HCT116 (cell line): ENCODE measurements at regions not wholly inside any gene's neighbourhood (a gene's known extent, or its start where the extent isn't known, plus 50 kb on each side); places are given as distances from the start of the nearest gene placed in this dataset.

ENCODE experiments used
- ATAC-seq: fragments of 200-7000 bp; cut with Tn5 transposase; 2 replicates; pipeline ENCODE4 v1.9.1; 2020; ENCODE audit warnings: mild to moderate bottlenecking, moderate library complexity
- BruUV-seq: library from RNA; stranded (reverse); fragments of 400-500 nt; replicated peaks from 2 replicates; lab custom pipeline; 2021; lab: Mats Ljungman, UMichigan
- CTCF ChIA-PET: fragments of 300-600 bp; sonication (Branson Sonifier 250); formaldehyde crosslinking; loops from one replicate; lab custom pipeline; 2021; ENCODE audit warnings: antibody characterized with exemption; lab: Charles Lee
- POLR2A ChIA-PET: fragments of 300-600, 350-600 bp; sonication (Branson Sonifier 250); formaldehyde crosslinking; loops from one replicate; lab custom pipeline; 2021; ENCODE audit warnings: antibody characterized with exemption; lab: Charles Lee
- RAD21 ChIA-PET, 2 experiments: fragments of 300-600 bp; sonication (Branson Sonifier 250); formaldehyde crosslinking; loops; one replicate each; lab custom pipeline; 2023; ENCODE audit warnings: low total read pairs in 2 of 2; ENCODE audit not compliant: uncharacterized antibody in 2 of 2, unreplicated experiment in 2 of 2, low non-redundant PET in 1 of 2; lab: Charles Lee
- DNase-seq: peaks from one replicate; pipeline ENCODE4 v3.0.0-alpha.2; 2010; ENCODE audit warnings: low read depth, low spot score
- H2AFZ ChIP-seq: fragments of 200-600 bp; shearing (Covaris generic), sonication (generic); 2 replicates; pipeline ENCODE4 v1.6.1; 2017; ENCODE audit warnings: low read depth, mixed run types, mixed read lengths, antibody characterized with exemption, low read length; ENCODE audit not compliant: poor library complexity, severe bottlenecking
- H3K27ac ChIP-seq: 2 replicates; pipeline ENCODE4 v1.5.1; 2012; ENCODE audit warnings: low read depth, low read length
- H3K27me3 ChIP-seq: fragments of 200-600 bp; sonication (generic); 2 replicates; pipeline ENCODE4 v1.6.1; 2016; ENCODE audit warnings: mixed run types, low read length, mixed read lengths; ENCODE audit not compliant: insufficient read depth
- H3K36me3 ChIP-seq, 2 experiments: fragments of 200-500 bp in 1 of 2; fragments of 200-600 bp in 1 of 2; sonication (Bioruptor generic) in 1 of 2; sonication (generic) in 1 of 2; 2 replicates each; pipeline versions ENCODE4 v1.5.1 to v1.6.1; 2014 to 2016; ENCODE audit warnings: low read length in 2 of 2, inconsistent platforms in 1 of 2, mixed read lengths in 1 of 2, mixed run types in 1 of 2; ENCODE audit not compliant: insufficient read depth in 2 of 2, control insufficient read depth in 1 of 2
- H3K4me1 ChIP-seq, 2 experiments: fragments of 200-600 bp in 1 of 2; sonication (generic) in 1 of 2; 2 replicates each; pipeline versions ENCODE4 v1.5.1 to v1.6.1; 2012 to 2017; ENCODE audit warnings: low read length in 2 of 2, inconsistent platforms in 1 of 2, mild to moderate bottlenecking in 1 of 2, mixed read lengths in 1 of 2, mixed run types in 1 of 2, moderate library complexity in 1 of 2; ENCODE audit not compliant: insufficient read depth in 2 of 2, control insufficient read depth in 1 of 2
- H3K4me2 ChIP-seq: fragments of 200-600 bp; sonication (generic); 2 replicates; pipeline ENCODE4 v1.6.1; 2017; ENCODE audit warnings: mixed run types, low read length, mixed read lengths
- H3K4me3 ChIP-seq, 2 experiments: fragments of 200-600 bp in 1 of 2; sonication (generic) in 1 of 2; replicated peaks in 1 of 2; 2 replicates each; pipeline ENCODE4 v1.5.1; 2011 to 2016; ENCODE audit warnings: low read length in 2 of 2, control low read depth in 1 of 2, low read depth in 1 of 2, mild to moderate bottlenecking in 1 of 2, mixed read lengths in 1 of 2, mixed run types in 1 of 2
- H3K79me2 ChIP-seq: fragments of 200-600 bp; sonication (generic); 2 replicates; pipeline ENCODE4 v1.6.1; 2017; ENCODE audit warnings: mild to moderate bottlenecking, mixed run types, low read length, moderate library complexity, mixed read lengths; ENCODE audit not compliant: insufficient read depth
- H3K9ac ChIP-seq: fragments of 200-600 bp; sonication (generic); 2 replicates; pipeline ENCODE4 v1.6.1; 2016; ENCODE audit warnings: low read length, mixed read lengths
- H3K9me2 ChIP-seq: fragments of 200-600 bp; sonication (generic), shearing (Covaris generic); 2 replicates; pipeline ENCODE4 v1.6.1; 2017; ENCODE audit warnings: mixed run types, mild to moderate bottlenecking, moderate library complexity; ENCODE audit not compliant: insufficient read depth
- H3K9me3 ChIP-seq, 2 experiments: fragments of 200-500 bp in 1 of 2; fragments of 200-600 bp in 1 of 2; sonication (Bioruptor generic) in 1 of 2; sonication (generic) in 1 of 2; 2 replicates each; pipeline ENCODE4 v1.6.1; 2014 to 2017; ENCODE audit warnings: low read length in 2 of 2, mixed read lengths in 2 of 2, inconsistent platforms in 1 of 2, low read depth in 1 of 2, mild to moderate bottlenecking in 1 of 2, mixed run types in 1 of 2, moderate library complexity in 1 of 2; ENCODE audit not compliant: control insufficient read depth in 1 of 2, insufficient read depth in 1 of 2
- H4K20me1 ChIP-seq: fragments of 200-600 bp; sonication (generic), shearing (Covaris generic); 2 replicates; pipeline ENCODE4 v1.6.1; 2017; ENCODE audit warnings: mixed run types, mild to moderate bottlenecking, moderate library complexity; ENCODE audit not compliant: insufficient read depth
- CEBPB ChIP-seq: IDR thresholded peaks from 2 replicates; pipeline ENCODE4 v1.6.1; 2012; ENCODE audit warnings: low read depth
- EZH2 ChIP-seq: fragments of 200-600 bp; sonication (generic); IDR thresholded peaks from 2 replicates; pipeline ENCODE4 v1.6.1; 2017; ENCODE audit warnings: antibody characterized with exemption, mixed run types
- MAX ChIP-seq: IDR thresholded peaks from 2 replicates; pipeline ENCODE4 v1.6.1; 2012
- RAD21 ChIP-seq: IDR thresholded peaks from 2 replicates; pipeline ENCODE4 v1.6.1; 2012; ENCODE audit warnings: low read depth, mild to moderate bottlenecking
- ZNF274 ChIP-seq: fragments of 200-500 bp; sonication (Bioruptor generic); IDR thresholded peaks from 2 replicates; pipeline ENCODE4 v1.6.1; 2014; ENCODE audit warnings: mild to moderate bottlenecking, low read depth, low read length, inconsistent platforms
- intact Hi-C: fragments of 100-400 bp; cut with micrococcal nuclease; formaldehyde crosslinking; loops from 2 replicates; pipeline ENCODE4 v1.10.0; 2022

GRCh38 chrX:117508021-117508420 lies 608.6 kb downstream of the KLHL13 start:
- no peak overlapping the region for H3K27ac ChIP-seq
- H3K9me2 ChIP-seq, result no peaks in the 10 kb centered on the region
- no peaks in the 10 kb centered on the region for H3K27me3 ChIP-seq
- RAD21 ChIA-PET, result no interaction called here
- intact Hi-C loops, result no loop called here
- TF ChIP-seq CEBPB (no peak), ZNF274 (no peak), RAD21 (no peak), MAX (no peak)
- BruUV-seq, result no TSS peak
- CTCF ChIA-PET, result no interaction called here
- no peak overlapping the region for H3K4me2 ChIP-seq
- H3K9me3 ChIP-seq, result no peaks in the 10 kb centered on the region
- no peaks in the 10 kb centered on the region for H3K36me3 ChIP-seq
- H3K4me3 ChIP-seq, result no peak overlapping the region
- no peaks in the 10 kb centered on the region for H4K20me1 ChIP-seq
- no peaks in the 10 kb centered on the region for H3K79me2 ChIP-seq
- no peaks in the 10 kb centered on the region for H3K4me1 ChIP-seq
- no peak for DNase-seq
- ATAC-seq, result no peak
- no peak overlapping the region for H2AFZ ChIP-seq
- H3K9ac ChIP-seq, result no peak overlapping the region
- POLR2A ChIA-PET, result no interaction called here

GRCh38 chrX:117487421-117487820 lies 629.2 kb downstream of the KLHL13 start:
- TF ChIP-seq CEBPB, result no peak
- no peak for TF ChIP-seq EZH2
- H4K20me1 ChIP-seq, result no peaks in the 10 kb centered on the region
- no peak for DNase-seq
- ChIA-PET CTCF (no interaction called here), RAD21 (no interaction called here), POLR2A (no interaction called here)
- H3K4me2 ChIP-seq, result no peak overlapping the region
- no peak overlapping the region for H3K4me3 ChIP-seq
- no peaks in the 10 kb centered on the region for H3K4me1 ChIP-seq
- H3K9ac ChIP-seq, result no peak overlapping the region
- no peaks in the 10 kb centered on the region for H3K9me3 ChIP-seq
- H3K79me2 ChIP-seq, result no peaks in the 10 kb centered on the region
- no peak overlapping the region for H3K27ac ChIP-seq
- no peak overlapping the region for H2AFZ ChIP-seq
- no peaks in the 10 kb centered on the region for H3K27me3 ChIP-seq
- no peaks in the 10 kb centered on the region for H3K36me3 ChIP-seq
- intact Hi-C loops, result no loop called here
- BruUV-seq, result no TSS peak
- no peaks in the 10 kb centered on the region for H3K9me2 ChIP-seq
- no peak for ATAC-seq
